ENCODE measurements at regions not wholly inside any gene's neighbourhood (a gene's known extent, or its start where the extent isn't known, plus 50 kb on each side); places are given as distances from the start of the nearest gene placed in this dataset.

DNA sequence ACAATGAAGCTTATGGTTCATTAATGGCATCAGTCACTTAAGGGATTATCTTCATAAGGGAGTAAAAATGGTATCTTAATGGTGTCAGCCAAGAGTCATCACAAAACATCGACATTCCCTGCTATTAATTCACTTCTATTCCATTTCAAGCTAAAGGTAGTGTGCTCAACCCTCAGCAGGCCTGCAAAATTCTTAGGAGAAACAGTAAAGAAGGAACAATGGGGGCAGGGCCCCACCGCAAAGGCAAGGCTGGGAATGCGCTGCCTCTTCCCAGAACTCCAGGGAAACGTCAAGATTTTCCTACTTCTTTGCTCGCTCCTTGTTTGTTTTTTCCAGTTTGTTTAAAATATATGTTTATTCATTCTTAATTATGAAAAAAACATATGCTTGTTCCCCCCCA lies 187.3 kb upstream of the TSC22D2 start:
- TF ChIP-seq POLR2A (IDR thresholded peaks at IDR 0.05; ENCODE audit: control extremely low read depth in 1 of 2, low read depth in 2 of 2, low read length in 2 of 2) = no peak
- no peak for TF ChIP-seq YY1 (IDR thresholded peaks at IDR 0.05; ENCODE audit: low read depth, low read length)
- TF ChIP-seq, protein P1, sequence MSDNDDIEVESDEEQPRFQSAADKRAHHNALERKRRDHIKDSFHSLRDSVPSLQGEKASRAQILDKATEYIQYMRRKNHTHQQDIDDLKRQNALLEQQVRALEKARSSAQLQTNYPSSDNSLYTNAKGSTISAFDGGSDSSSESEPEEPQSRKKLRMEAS (IDR thresholded peaks at IDR 0.05) = no peak
- no peak for TF ChIP-seq GABPA (IDR thresholded peaks at IDR 0.05; ENCODE audit: borderline replicate concordance, insufficient read depth, low read length)
- TF ChIP-seq, protein P2, sequence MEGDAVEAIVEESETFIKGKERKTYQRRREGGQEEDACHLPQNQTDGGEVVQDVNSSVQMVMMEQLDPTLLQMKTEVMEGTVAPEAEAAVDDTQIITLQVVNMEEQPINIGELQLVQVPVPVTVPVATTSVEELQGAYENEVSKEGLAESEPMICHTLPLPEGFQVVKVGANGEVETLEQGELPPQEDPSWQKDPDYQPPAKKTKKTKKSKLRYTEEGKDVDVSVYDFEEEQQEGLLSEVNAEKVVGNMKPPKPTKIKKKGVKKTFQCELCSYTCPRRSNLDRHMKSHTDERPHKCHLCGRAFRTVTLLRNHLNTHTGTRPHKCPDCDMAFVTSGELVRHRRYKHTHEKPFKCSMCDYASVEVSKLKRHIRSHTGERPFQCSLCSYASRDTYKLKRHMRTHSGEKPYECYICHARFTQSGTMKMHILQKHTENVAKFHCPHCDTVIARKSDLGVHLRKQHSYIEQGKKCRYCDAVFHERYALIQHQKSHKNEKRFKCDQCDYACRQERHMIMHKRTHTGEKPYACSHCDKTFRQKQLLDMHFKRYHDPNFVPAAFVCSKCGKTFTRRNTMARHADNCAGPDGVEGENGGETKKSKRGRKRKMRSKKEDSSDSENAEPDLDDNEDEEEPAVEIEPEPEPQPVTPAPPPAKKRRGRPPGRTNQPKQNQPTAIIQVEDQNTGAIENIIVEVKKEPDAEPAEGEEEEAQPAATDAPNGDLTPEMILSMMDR (IDR thresholded peaks at IDR 0.05; ENCODE audit: control extremely low read depth in 1 of 3, insufficient read depth in 1 of 3, low read depth in 1 of 3, low read length in 3 of 3) = no peak
- TF ChIP-seq TAF1 (IDR thresholded peaks at IDR 0.05; ENCODE audit: low read depth, low read length) = no peak; the same call in 1 of the 2 replicates
- no peak for TF ChIP-seq RFX5 (IDR thresholded peaks at IDR 0.05; ENCODE audit: borderline replicate concordance, low read depth, low read length)
- no peak for TF ChIP-seq EP300 (IDR thresholded peaks at IDR 0.05; ENCODE audit: borderline replicate concordance in 1 of 2, low read depth in 2 of 2, low read length in 2 of 2)
- no peak for TF ChIP-seq RAD21 (IDR thresholded peaks at IDR 0.05 in 1 of 2, conservative IDR thresholded peaks at IDR 0.05 in 1 of 2; ENCODE audit: low read depth in 2 of 2, low read length in 2 of 2)
